ENCODE measurements at regions not wholly inside any gene's neighbourhood (a gene's known extent, or its start where the extent isn't known, plus 50 kb on each side); places are given as distances from the start of the nearest gene placed in this dataset.

GRCh38 chr15:100820528-100820927, 59.1 kb upstream of the ALDH1A3 start:
- no peaks in the 10 kb centered on the region for H3K27me3 ChIP-seq (ENCODE audit: control insufficient read depth in 1 of 2, insufficient read depth in 2 of 2, low read length in 2 of 2)
- H3K36me3 ChIP-seq (ENCODE audit: insufficient read depth, low read length), result no peaks in the 10 kb centered on the region
- H3K9me3 ChIP-seq (ENCODE audit: low read length), result no peaks in the 10 kb centered on the region
- H3K9ac ChIP-seq (ENCODE audit: low read length), result no peak overlapping the region
- no peak overlapping the region for H3K4me3 ChIP-seq (ENCODE audit: low read depth in 1 of 2, low read length in 2 of 2)
- no peaks in the 10 kb centered on the region for H3K4me1 ChIP-seq (ENCODE audit: insufficient read depth, low read length)
- H3K27ac ChIP-seq (ENCODE audit: low read depth, low read length), result no peak overlapping the region

GRCh38 chr15:100821327-100821726, 58.3 kb upstream of the ALDH1A3 start:
- H3K4me3 ChIP-seq (ENCODE audit: low read depth in 1 of 2, low read length in 2 of 2), result no peak overlapping the region
- H3K36me3 ChIP-seq (ENCODE audit: insufficient read depth, low read length), result no peaks in the 10 kb centered on the region
- no peak overlapping the region for H3K9ac ChIP-seq (ENCODE audit: low read length)
- H3K27me3 ChIP-seq (ENCODE audit: control insufficient read depth in 1 of 2, insufficient read depth in 2 of 2, low read length in 2 of 2), result no peaks in the 10 kb centered on the region
- no peaks in the 10 kb centered on the region for H3K9me3 ChIP-seq (ENCODE audit: low read length)
- no peaks in the 10 kb centered on the region for H3K4me1 ChIP-seq (ENCODE audit: insufficient read depth, low read length)
- no peak overlapping the region for H3K27ac ChIP-seq (ENCODE audit: low read depth, low read length)

GRCh38 chr15:100824211-100824610, 55.4 kb upstream of the ALDH1A3 start:
- H3K4me3 ChIP-seq (ENCODE audit: low read depth in 1 of 2, low read length in 2 of 2), result no peak overlapping the region

GRCh38 chr15:100829457-100829856, 50.2 kb upstream of the ALDH1A3 start:
- Histone ChIP-seq H3K27me3 (ENCODE audit: control insufficient read depth in 1 of 2, insufficient read depth in 2 of 2, low read length in 2 of 2) (no peaks in the 10 kb centered on the region), H3K36me3 (ENCODE audit: insufficient read depth, low read length) (no peaks in the 10 kb centered on the region), H3K4me3 (ENCODE audit: low read depth in 1 of 2, low read length in 2 of 2) (no peak overlapping the region), H3K27ac (ENCODE audit: low read depth, low read length) (no peak overlapping the region), H3K4me1 (ENCODE audit: insufficient read depth, low read length) (no peaks in the 10 kb centered on the region), H3K9ac (ENCODE audit: low read length) (no peak overlapping the region), H3K9me3 (ENCODE audit: low read length) (no peaks in the 10 kb centered on the region)

More at GRCh38 chr15:100824211-100824610, 55.4 kb upstream of the ALDH1A3 start:
- no peak overlapping the region for H3K27ac ChIP-seq (ENCODE audit: low read depth, low read length)
- no peaks in the 10 kb centered on the region for H3K36me3 ChIP-seq (ENCODE audit: insufficient read depth, low read length)
- no peaks in the 10 kb centered on the region for H3K27me3 ChIP-seq (ENCODE audit: control insufficient read depth in 1 of 2, insufficient read depth in 2 of 2, low read length in 2 of 2)
- H3K9me3 ChIP-seq (ENCODE audit: low read length), result no peaks in the 10 kb centered on the region
- H3K4me1 ChIP-seq (ENCODE audit: insufficient read depth, low read length), result no peaks in the 10 kb centered on the region
- no peak overlapping the region for H3K9ac ChIP-seq (ENCODE audit: low read length)

Measured in muscle layer of colon (tissue), 2 donors.